Iris pigment epithelial cell (primary cell): ENCODE measurements at regions not wholly inside any gene's neighbourhood (a gene's known extent, or its start where the extent isn't known, plus 50 kb on each side); places are given as distances from the start of the nearest gene placed in this dataset.

Experiments
- DNase-seq: peaks from one replicate; pipeline ENCODE4 v3.0.0-alpha.2; 2011; ENCODE audit warnings: low read depth

- DNase-seq, result peak; percentile 26
Observed at GRCh38 chr22:49367041-49367697, 460.5 kb downstream of the BRD1 start.

- DNase-seq, result no peak
Observed at GRCh38 chr22:49366437-49366836, 461.2 kb downstream of the BRD1 start.

GRCh38 chr22:49365910-49366309 lies 461.8 kb downstream of the BRD1 start:
- DNase-seq, result no peak

GRCh38 chr22:49365191-49365837 lies 462.4 kb downstream of the BRD1 start:
- no peak for DNase-seq

GRCh38 chr22:49364398-49364797 lies 463.3 kb downstream of the BRD1 start:
- no peak for DNase-seq

- DNase-seq, result no peak
Observed at GRCh38 chr22:49363526-49364230, 464.0 kb downstream of the BRD1 start.

- DNase-seq, result no peak
Observed at GRCh38 chr22:49362211-49362839, 465.3 kb downstream of the BRD1 start.

GRCh38 chr22:49361164-49361563 lies 466.5 kb downstream of the BRD1 start:
- DNase-seq, result no peak

- DNase-seq, result no peak
Observed at GRCh38 chr22:49360746-49361145, 466.9 kb downstream of the BRD1 start.

- DNase-seq, result no peak
Observed at GRCh38 chr22:49359076-49359475, 468.6 kb downstream of the BRD1 start.

- DNase-seq, result no peak
Observed at GRCh38 chr22:49357661-49358440, 469.8 kb downstream of the BRD1 start.

GRCh38 chr22:49356428-49356827 lies 471.2 kb downstream of the BRD1 start:
- DNase-seq, result no peak

GRCh38 chr22:49355211-49355920 lies 472.3 kb downstream of the BRD1 start:
- no peak for DNase-seq

- DNase-seq, result no peak
Observed at GRCh38 chr22:49354516-49355210, 473.0 kb downstream of the BRD1 start.

- DNase-seq, result no peak
Observed at GRCh38 chr22:49353235-49353634, 474.4 kb downstream of the BRD1 start.

- no peak for DNase-seq
Observed at GRCh38 chr22:49352361-49353169, 475.1 kb downstream of the BRD1 start.

- DNase-seq, result no peak
Observed at GRCh38 chr22:49351761-49352227, 475.9 kb downstream of the BRD1 start.

GRCh38 chr22:49350441-49351121 lies 477.1 kb downstream of the BRD1 start:
- no peak for DNase-seq

- DNase-seq, result no peak
Observed at GRCh38 chr22:49349841-49350381, 477.8 kb downstream of the BRD1 start.
